NCI-H1930 (cell line): ENCODE measurements at regions not wholly inside any gene's neighbourhood (a gene's known extent, or its start where the extent isn't known, plus 50 kb on each side); places are given as distances from the start of the nearest gene placed in this dataset.
"Not testable (repeated sequence)": the region's sequence is repeated elsewhere in the genome, so short reads cannot be mapped to it uniquely, and the experiment has no call there.

ENCODE experiments used
- DNase-seq, 2 experiments: peaks; one replicate each; lab custom pipeline; 2025; lab: John Stamatoyannopoulos, UW

- DNase-seq: no peak
Observed at GRCh38 chr12:46572644-46573346, 200.2 kb upstream of the SLC38A2 start.

- DNase-seq: no peak
Observed at GRCh38 chr12:46571608-46572007, 199.0 kb upstream of the SLC38A2 start.

- no peak for DNase-seq
Observed at GRCh38 chr12:46569826-46570439, 197.4 kb upstream of the SLC38A2 start.

DNA sequence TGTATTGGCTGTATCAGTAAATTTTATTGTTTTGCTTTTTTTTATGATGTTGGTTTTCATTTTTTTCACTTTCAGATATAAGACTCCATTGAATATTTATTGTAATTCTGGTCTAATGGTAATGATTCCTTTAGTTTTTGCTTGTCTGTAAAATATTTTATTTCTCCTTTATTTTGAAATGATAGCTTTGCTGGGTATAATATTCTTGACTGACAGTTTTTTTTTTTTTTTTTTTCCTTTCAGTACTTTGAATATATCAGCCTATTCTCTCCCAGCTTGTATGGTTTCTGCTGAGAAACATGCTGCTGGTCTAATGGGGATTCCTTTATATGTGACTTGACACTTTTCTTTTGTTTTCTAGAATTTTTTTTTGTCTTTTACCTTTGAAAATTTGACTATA, 195.1 kb upstream of the SLC38A2 start:
- DNase-seq: no peak

DNA sequence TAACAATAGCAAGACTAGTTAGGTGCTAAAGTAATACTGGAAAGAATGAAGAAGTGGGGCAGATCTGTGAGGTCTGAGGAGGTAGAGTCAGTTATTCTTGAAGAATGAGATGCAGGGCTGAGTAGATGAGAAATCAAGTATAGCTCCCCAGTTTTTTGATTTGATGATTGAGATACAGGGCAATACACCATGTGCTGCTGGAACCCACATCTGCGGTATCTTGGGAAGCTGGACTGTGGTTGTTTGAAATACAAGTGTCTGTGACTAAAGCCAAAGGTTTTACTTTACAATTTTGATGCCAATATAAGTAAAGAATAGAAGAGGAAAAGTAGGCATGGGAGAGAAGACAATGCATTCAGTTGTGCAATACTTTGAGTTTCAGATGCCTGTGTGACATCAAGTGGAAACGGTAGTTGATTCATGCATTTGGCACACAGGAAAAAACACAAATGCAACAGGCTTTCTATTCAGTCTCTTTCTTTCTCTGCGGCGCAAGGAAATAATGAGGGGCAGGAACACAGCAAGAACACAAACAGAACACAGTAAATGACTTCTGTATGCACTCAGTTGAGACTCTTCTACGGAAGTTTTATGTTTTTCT, 190.2 kb upstream of the SLC38A2 start:
- DNase-seq: no peak

DNA sequence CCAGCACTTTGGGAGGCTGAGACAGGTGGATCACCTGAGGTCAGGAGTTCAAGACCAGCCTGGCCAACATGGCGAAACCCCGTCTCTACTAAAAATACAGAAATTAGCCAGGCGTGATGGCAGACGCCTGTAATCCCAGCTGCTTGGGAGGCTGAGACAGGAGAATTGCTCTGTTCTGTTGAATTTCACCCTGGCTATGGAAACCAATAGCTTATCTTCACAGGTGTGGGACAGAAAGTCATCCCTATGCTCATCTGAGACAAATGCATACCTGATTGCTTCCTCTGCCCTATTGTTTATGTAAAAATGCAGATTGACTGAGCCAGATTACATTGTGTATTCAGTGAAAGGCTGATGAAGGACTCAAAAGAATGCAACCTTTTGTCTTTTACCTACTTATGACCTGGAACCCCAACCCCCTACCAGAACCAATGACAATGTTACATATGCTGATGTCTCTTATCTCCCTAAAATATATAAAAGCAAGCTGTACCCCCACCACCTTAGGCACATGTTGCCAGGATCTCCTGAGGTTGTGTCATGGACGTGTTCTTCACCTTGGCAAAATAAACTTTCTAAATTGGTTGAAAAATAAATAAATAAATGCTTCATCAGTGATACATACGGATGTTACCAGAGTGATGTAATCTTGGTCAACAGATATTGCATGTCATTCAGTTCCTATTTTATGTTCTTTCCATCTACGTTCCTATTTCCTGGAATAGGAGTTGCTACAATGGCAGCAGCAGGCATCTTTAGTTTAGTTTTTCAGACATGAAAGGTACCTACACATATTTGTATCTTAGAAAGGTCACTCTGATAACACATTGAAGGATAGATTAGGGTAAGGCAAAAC, 189.4 kb upstream of the SLC38A2 start:
- not testable (repeated sequence) for DNase-seq

DNA sequence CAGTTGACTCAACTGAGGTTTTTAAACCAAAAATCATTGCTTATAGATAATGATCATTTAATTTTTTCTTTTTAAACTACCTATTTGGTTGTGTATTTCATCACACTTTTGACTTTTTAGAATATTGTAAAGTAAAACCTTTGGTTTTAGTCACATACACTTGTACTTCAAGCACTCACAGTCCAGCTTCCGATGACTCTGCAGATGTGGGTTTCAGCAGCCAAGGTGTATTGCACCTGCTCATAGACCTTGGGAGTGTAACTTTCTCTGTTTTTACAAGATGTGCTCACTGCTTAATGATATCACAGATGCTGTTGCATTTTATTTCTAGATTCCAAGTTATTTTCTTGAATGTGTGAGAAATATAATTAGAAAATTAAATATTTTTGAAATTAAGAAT, 188.3 kb upstream of the SLC38A2 start:
- no peak for DNase-seq

DNA sequence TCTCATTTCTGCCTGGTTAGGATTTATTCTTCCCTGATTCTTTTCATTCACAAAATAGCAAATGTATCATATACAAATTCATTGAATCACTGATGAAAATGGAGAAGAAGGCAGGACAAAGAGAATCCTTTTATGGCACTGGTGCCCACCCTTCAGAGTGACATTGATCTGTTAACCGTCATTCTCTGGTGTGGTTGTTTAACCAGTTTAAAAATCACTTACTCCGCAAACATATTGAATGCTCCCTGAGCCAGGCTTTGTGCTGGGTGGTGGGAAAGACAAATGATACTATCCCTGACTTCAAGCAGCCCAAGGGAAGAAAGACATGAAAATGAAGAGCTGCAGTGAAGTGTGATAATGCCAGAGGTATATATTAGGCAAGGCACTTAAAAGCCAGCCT, 187.5 kb upstream of the SLC38A2 start:
- DNase-seq: peak; percentile 62 to 64

DNA sequence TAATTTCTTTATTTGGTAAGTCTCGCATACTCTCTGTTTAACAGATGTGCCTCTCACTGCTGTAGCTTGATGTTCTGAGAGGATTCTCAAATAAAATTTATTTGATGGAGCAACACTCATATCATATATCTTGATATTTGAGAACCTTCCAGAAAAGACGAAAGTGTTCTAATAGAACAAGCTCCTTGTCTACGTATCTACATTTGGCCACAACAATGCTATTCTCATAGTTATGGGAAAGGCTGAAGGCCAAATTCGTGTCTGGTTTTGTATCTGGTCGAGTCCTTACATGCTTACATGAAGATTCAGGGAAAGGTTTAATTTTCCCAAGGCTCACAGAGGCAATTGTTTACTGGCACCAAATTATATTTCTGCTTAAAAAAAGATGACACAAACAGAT, 186.7 kb upstream of the SLC38A2 start:
- DNase-seq: no peak

- no peak for DNase-seq
Observed at GRCh38 chr12:46558677-46559076, 186.1 kb upstream of the SLC38A2 start.

- DNase-seq: peak in 1 of 2 experiments; percentile 73
Observed at GRCh38 chr12:46557539-46558373, 185.2 kb upstream of the SLC38A2 start.

DNA sequence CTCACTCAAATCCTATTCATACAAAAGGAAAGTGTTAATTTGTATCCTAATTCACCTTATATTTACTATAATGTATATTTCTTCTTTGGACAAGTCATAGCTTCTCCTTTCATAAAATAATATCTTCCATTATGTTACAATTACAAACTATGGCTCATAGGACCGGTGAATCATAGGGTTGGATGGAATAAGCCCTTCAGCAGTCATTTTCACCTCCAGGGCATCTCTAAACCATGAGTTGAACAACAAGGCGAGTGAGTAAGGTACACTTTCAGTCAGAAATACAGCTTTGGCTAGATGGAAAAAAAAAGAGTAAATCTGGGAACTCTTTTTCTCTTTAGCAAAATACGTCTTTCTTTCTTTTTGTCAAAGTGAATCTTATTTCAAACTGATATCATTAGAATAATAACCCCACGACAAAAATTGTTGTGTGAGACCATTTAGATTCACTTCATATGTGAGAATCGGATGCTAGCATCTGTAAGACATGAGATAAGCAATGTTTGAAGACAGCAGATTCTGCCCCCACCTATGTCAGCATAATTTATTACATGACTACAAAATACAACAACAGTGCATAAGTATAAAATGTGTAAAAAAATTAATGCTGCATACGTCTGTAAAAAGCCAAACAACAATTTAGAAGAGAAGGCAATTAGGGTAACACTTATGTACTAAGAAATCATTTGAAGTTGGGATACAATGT, 184.4 kb upstream of the SLC38A2 start:
- no peak for DNase-seq

DNA sequence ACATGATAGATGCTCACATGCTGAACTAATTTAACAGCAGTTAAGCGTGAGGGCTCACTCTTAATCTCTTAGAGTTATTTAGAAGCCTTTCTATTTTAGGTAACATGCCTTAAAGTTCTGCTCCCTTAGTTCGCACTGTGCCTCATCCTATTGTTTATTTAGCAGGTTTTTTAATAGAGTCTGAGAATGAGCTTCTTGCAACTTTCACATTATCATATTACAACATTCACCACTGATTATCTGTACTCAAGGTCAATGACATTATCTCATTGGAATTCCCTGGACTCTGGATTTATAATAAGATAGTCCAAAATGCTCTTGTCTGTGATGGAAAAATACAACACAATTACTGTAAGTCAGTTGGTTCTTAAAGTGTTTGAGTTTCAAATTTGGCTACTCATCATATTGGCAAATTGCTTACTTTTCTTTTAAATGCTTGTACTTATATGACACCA, 183.6 kb upstream of the SLC38A2 start:
- no peak for DNase-seq

- DNase-seq: no peak
Observed at GRCh38 chr12:46555406-46555852, 182.9 kb upstream of the SLC38A2 start.

DNA sequence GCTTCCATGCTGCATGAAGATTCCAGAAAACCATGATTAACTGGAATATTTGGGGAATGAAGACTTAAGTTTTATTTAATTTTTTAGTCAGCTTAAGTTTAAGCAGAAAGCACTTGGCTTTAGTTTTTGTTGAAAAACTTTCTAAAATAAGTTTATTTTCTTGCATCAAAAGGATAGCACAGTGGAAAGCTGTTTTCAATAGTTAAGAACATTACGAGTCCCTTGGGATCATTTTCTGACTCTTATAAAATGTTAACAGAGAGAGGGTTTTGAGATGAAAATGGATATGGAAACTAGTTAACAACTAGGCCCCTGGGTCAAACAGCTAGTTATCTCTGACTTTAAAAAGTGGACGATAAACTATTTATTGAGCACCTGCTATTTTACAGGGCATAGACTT, 181.9 kb upstream of the SLC38A2 start:
- no peak for DNase-seq

DNA sequence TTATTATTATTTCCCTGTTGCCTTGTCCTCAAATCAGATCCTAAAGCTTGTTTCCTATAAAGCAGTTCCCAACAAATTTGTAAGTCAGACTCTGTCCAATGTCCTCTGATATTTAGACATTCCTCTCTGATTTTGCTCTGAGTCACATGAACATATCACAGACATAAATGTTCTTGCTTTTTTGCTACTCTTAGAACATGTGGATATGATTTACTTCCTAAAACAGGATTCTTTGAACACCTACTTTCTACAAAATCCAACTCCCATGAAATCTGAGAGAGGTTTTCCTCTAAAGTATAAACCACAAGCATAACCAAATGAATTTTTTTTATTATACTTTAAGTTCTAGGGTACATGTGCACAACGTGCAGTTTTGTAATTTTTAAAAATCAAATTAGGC, 181.3 kb upstream of the SLC38A2 start:
- DNase-seq: no peak

DNA sequence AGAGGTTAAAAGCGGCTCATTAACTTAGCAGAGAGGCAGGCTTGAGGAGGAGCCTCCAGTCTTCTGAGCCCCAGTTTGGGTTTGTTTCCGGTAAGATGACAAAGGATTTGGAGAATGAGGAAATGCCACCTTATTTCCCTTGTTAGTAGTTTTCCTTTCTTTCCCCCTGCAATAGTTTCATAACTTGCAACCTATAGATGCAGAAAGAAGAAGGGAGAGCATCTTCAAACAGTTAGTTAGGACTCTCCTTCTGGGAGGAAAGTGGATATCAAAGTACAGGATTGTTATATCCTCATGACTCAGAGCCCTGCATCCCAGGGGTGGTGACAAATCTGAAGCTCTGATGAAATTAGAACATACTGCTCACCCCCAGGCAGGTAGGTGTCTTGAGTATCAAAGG, 180.7 kb upstream of the SLC38A2 start:
- DNase-seq: no peak

GRCh38 chr12:46550266-46550879, 177.8 kb upstream of the SLC38A2 start:
- no peak for DNase-seq

- DNase-seq: no peak
Observed at GRCh38 chr12:46549527-46550265, 177.1 kb upstream of the SLC38A2 start.

GRCh38 chr12:46548605-46549071, 176.1 kb upstream of the SLC38A2 start:
- no peak for DNase-seq
